HG02610 (cell line): ENCODE measurements at regions not wholly inside any gene's neighbourhood (a gene's known extent, or its start where the extent isn't known, plus 50 kb on each side); places are given as distances from the start of the nearest gene placed in this dataset.
"Not testable (repeated sequence)": the region's sequence is repeated elsewhere in the genome, so short reads cannot be mapped to it uniquely, and the experiment has no call there.

Experiments
- ATAC-seq: cut with Tn5 transposase; IDR thresholded peaks from one replicate; pipeline ENCODE4 v1.9.1; 2021; ENCODE audit warnings: mild to moderate bottlenecking, moderate library complexity; ENCODE audit not compliant: unreplicated experiment

- no peak for ATAC-seq
Observed at GRCh38 chr2:203626952-203627681, 79.3 kb upstream of the CD28 start.

DNA sequence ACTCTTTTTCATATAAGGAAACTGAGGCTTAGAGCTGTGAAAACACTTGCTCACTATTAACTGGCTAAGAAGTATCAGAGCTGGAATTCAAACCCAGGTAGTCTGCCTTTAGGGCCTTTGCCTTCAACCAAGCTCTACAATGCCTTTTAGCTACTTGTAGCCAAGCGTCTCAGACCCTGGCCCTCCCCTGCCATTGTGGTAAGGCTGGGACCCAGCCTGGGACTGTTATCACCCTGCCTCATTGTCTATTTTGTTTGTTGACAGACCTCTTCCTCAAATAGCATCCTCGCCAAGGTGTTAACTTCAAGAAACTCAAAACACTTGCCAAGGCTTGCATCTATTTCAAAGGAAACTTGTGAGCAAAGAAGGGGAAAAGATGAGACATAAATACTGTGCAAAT, 76.7 kb upstream of the CD28 start:
- ATAC-seq: no peak

DNA sequence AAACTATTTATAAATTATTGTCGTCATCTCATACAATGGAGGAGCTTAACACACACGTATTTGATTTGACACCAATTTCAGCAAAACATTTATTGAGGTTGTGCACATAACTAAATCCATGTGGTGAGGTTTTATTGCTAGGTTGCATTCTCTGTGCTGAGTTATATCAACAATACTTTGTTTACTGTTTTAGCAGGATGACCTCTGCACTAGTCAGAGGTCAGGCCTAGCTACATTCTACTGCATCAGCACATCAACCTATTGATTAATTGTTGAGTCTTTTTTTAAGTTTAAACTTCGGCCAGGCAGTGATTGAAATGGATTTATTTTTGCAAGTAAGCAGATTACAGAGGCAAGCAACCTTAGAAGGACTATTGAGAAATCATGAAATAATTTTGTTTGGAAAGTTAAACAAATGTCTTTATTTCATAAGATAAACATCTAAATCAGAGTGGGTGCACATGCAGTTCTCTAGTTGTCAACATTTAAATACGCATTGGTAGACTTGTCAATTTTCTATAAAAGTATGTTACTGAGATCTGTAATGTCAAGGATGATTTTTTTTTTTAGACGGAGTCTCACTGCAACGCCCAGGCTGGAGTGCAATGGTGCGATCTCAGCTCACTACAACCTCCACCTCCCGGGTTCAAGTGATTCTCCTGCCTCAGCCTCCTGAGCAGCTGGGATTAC, 75.2 kb upstream of the CD28 start:
- ATAC-seq: no peak

GRCh38 chr2:203636588-203637470, 69.6 kb upstream of the CD28 start:
- no peak for ATAC-seq

DNA sequence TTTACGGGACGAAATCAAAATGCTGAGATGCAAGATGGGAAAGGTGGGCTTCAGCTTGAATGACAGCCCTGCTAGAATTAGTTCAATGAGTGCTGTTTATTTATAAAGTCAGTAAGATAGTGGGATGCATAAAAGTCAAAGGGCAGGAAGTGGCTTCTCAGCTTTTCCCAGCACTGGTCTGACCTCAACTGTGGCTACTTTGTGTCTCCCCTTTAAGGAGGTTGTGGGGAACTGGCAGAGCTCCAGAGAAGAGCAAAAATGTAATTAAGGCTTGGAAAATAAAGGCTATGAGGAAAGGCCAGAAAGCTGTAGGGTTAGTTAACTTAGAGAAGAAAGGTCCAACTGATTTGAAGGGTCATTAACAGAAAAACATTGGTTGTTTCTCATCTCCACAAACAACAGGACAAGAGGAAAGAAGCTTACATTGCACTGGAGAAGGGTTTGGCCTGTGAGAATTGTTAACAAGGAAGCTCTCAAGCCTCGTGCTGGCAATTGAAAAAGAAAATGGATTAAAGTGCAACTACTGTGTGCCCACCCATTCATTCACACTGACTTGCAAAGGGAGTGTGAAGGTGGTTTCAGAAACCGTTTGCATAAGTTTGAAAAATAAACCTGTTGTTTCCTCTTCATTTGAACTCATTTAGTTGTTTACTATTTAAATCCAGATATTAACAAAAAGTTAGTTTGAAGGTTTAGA, 68.8 kb upstream of the CD28 start:
- ATAC-seq: no peak

- ATAC-seq: not testable (repeated sequence)
Observed at GRCh38 chr2:203641865-203642264, 64.6 kb upstream of the CD28 start.

DNA sequence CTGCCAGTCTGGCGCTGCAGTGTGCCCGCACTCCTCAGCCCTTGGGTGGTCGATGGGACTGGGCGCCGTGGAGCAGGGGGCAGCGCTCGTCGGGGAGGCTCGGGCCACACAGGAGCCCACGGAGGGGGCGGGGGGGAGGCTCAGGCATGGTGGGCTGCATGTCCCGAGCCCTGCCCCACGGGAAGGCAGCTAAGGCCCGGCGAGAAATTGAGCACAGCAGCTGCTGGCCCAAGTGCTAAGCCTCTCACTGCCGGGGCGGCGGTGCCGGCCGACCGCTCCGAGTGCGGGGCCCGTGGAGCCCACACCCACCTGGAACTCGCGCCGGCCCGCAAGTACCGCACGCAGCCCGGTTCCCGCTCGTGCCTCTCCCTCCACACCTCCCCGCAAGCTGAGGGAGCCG, 63.6 kb upstream of the CD28 start:
- ATAC-seq: not testable (repeated sequence)

- no peak for ATAC-seq
Observed at GRCh38 chr2:203645831-203646230, 60.6 kb upstream of the CD28 start.

GRCh38 chr2:203646266-203646864, 60.1 kb upstream of the CD28 start:
- no peak for ATAC-seq

DNA sequence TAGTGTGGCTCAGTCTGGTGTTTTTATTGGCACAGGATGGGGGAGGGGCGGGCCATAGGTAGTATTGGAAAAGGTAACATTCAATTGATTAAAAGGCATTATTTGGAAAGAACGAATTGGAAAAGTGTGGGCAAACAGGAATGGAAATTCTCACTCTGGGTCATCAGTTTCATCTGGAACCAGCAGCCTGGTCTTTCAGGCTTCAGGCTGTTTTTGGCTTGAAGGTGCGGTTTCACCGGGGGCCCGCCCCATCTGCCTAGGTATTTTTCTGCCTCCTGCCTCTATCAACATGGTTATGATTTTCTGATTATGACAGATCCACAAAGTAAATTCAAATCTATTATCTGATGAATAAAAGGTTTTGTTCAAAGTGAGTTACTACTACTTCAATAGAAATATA, 59.5 kb upstream of the CD28 start:
- ATAC-seq: no peak

DNA sequence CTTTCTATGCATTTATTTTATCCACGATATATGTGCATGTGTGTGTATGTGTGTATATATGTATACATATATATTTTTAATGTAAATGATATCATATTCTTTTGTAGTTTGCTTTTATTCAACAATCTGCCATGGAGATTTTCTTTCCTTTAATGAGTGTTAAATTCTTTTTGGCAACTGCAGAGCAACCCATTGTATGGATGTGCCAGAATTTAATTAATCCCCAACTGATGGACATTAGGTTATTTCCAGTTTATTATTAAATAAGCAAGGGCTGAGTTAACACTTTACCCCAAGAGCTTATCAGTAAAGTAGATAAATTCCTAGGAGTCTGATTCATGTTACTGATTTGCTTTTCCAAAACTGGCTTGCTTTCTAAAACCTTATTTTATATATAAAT, 58.9 kb upstream of the CD28 start:
- no peak for ATAC-seq

DNA sequence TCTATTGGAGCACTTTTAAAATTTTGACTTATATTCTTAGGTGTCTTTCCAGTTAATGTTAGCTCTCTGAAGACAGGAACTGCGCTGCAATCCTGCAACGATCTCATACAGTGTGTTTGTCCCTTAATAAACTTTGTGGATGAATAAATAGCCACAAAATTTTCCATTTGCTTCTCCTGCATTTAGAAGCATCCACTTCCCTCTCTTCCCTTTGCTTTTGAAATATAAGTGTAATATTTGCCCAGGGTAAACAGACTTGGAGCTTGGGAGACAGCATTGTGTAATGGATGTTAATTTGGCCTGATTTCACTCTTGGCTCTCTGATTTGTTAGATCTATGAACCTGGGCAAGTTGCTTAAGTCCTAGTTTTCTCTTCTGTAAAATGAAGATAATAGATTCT, 58.2 kb upstream of the CD28 start:
- ATAC-seq: no peak

DNA sequence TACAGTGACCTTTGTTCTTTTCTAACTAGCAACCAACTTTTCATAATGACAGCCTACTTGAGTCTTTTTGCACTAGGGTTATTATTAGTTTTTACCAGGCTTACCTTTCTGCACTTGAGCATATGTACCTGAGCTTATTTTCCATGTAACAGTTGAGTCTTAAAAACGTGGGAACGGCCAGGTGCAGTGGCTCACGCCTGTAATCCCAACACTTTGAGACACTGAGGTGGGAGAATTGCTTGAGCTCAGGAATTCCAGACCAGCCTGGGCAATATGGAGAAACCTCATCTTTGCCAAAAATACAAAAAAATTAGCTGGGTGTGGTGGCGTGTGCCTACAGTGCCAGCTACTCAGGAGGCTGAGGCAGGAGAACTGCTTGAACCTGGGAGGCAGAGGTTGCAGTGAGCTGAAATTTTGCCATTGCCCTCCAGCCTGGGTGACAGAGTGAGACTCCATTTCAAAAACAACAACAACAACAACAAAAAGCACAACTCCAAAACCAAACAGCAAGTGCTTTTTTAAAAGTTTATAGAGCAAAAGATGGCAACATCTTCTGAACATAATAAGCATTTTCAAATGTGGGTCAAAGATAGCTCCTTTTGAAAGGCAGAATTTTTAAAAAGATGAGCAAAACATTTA, 57.1 kb upstream of the CD28 start:
- ATAC-seq: no peak

DNA sequence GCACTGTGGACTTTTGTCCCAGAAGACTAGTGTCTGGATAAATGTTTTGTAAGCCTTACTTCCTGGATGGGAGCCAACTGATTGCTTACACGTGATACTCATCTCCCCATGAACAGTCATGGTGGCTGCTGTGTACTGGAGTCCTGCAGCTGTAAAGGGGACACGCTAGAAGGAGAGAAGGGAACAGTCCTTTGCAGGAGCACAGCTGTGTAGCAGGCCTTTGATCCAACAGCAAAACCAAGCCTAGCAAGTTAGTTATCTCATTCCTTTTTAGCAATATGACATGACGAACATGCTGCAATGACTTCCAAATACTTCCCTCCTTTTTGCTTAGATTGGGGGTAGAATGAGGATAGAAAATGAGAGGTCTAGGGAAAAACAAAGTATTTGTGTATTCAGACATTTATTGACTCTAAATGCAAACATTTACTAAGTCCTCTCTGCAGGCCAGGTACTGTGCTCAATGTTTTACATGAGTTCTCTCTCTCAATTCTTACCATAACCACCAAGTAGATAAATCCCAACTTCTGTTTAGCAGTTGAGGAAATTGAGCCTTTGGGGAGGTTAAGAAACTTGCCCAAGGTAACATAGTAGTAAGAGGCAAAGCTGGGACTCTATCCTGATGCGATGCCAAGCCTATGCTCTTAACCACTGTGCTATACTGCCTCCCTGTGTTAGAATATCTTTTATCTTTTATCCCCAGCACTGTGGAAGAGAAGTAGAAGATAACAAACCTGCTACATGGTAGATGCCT, 55.4 kb upstream of the CD28 start:
- ATAC-seq: no peak

DNA sequence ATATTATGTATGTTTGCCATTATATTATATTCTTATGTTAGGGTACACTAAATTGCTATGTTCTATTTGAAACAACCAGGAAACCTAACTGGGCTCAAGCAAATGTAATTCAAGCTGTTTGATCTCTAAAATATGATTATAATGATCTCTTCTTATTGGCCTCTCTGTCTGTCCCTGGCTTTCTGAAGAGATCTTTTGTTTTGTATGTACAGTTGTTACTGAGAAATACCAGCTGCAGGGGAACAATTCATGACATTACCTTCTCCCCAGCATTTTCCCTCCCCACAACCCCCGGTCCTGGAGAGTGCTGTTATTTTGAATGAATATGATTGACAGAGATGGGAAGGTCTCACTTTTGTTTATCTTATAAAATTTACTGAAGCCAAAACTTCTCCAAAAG, 54.8 kb upstream of the CD28 start:
- no peak for ATAC-seq

GRCh38 chr2:203654826-203655225, 51.6 kb upstream of the CD28 start:
- ATAC-seq: no peak

- no peak for ATAC-seq
Observed at GRCh38 chr2:203656522-203657287, 49.7 kb upstream of the CD28 start.
